ENCODE measurements at regions not wholly inside any gene's neighbourhood (a gene's known extent, or its start where the extent isn't known, plus 50 kb on each side); places are given as distances from the start of the nearest gene placed in this dataset.

DNA sequence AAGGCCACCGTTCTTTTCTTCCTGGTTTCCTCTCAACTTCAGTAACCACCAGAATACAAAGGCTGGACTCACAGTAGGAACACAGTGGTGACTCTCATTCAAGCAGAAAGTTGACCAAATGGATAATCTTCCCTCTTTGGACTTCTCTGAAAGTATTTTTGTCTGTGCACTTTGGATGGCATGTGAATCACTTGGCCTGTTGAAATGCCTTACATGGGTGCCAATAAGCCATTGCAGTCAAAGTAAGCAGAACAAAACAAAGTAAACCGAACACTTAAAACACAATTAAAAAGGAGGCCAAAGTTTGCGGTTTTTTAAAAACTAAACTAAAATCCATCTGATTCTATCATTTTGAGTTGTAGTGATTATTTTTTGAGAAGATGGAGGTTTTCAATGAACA is 370.1 kb upstream of the DDHD1 start:
- Histone ChIP-seq H3K9me3 (no peaks in the 10 kb centered on the region), H3K27ac (no peak overlapping the region), H3K4me1 (ENCODE audit: control insufficient read depth in 1 of 2, low read depth in 2 of 2) (no peaks in the 10 kb centered on the region), H3K36me3 (no peaks in the 10 kb centered on the region), H3K4me3 (no peak overlapping the region), H3K27me3 (replicated peaks; ENCODE audit: insufficient read depth) (no peaks in the 10 kb centered on the region)
- TF ChIP-seq, protein P1, sequence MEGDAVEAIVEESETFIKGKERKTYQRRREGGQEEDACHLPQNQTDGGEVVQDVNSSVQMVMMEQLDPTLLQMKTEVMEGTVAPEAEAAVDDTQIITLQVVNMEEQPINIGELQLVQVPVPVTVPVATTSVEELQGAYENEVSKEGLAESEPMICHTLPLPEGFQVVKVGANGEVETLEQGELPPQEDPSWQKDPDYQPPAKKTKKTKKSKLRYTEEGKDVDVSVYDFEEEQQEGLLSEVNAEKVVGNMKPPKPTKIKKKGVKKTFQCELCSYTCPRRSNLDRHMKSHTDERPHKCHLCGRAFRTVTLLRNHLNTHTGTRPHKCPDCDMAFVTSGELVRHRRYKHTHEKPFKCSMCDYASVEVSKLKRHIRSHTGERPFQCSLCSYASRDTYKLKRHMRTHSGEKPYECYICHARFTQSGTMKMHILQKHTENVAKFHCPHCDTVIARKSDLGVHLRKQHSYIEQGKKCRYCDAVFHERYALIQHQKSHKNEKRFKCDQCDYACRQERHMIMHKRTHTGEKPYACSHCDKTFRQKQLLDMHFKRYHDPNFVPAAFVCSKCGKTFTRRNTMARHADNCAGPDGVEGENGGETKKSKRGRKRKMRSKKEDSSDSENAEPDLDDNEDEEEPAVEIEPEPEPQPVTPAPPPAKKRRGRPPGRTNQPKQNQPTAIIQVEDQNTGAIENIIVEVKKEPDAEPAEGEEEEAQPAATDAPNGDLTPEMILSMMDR (IDR thresholded peaks at IDR 0.05) = no peak
- DNase-seq (ENCODE audit: low spot score) (no peak), ATAC-seq (ENCODE audit: insufficient number of reproducible peaks, low FRiP score, low read depth) (no peak)

DNA sequence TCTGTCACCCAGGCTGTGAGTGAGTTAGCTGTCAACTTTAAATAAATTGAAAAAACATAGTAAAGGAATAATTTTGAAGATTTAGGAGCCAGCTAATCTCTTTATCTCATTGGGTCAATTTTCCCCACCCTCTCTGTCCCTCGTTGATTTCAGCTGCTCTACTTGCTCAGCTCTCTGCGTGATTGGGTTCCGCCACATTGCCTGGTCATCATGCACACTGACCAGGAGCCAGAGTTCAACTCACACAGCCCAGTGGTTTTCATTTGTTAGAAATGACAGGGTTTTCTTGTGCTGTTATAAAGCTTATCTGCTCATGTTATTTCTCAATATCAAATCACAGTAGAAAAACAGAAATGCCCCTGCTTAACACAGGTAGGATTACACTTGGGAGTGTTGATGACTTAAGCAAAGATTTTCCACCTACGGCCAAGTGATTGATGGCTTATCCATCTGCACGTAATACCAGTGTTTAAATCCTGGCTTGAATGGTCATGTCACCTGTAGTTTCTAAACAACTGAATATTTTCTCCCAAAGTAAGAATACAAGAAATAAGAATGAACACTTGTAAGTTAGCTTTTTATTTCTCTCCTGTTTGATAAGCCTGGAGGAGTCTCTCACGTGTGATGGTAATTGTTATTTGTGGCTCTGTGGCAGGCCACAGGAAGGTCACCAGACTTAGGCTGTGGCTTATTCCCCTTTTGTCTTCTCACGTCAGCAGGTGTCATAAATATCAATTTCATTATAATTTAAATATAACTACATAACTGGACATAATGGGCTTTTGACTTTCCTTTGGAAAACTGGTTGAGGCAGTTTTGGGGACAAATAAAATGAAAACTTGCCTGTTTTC is 367.2 kb upstream of the DDHD1 start:
- TF ChIP-seq, protein P1 (IDR thresholded peaks at IDR 0.05) = no peak

DNA sequence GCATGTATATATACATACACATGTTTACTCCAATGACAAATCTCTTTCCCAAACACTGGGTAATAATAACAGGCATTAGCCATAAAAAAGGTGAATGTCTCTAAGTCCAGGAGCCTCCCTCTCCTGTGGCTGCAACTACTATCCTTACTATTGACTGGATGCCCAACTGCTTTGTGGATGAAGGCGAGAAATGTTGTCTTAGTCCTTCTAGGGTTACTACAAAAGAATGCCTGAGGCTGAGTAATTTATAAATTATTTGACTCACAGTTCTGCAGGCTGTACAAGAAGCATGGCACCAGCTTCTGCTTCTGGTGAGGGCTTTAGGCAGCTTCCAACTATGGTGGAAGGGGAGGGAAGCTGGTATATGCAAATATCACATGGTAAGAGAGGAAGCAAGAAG is 366.0 kb upstream of the DDHD1 start:
- TF ChIP-seq, protein P1 (IDR thresholded peaks at IDR 0.05) = no peak

More for the DNA sequence above, 367.2 kb upstream of the DDHD1 start:
- no peak overlapping the region for H3K4me3 ChIP-seq
- no peak overlapping the region for H3K27ac ChIP-seq
- no peaks in the 10 kb centered on the region for H3K4me1 ChIP-seq (ENCODE audit: control insufficient read depth in 1 of 2, low read depth in 2 of 2)
- DNase-seq (ENCODE audit: low spot score) (no peak), ATAC-seq (ENCODE audit: insufficient number of reproducible peaks, low FRiP score, low read depth) (no peak)
- no peaks in the 10 kb centered on the region for H3K27me3 ChIP-seq (replicated peaks; ENCODE audit: insufficient read depth)
- no peaks in the 10 kb centered on the region for H3K36me3 ChIP-seq
- H3K9me3 ChIP-seq = no peaks in the 10 kb centered on the region

DNA sequence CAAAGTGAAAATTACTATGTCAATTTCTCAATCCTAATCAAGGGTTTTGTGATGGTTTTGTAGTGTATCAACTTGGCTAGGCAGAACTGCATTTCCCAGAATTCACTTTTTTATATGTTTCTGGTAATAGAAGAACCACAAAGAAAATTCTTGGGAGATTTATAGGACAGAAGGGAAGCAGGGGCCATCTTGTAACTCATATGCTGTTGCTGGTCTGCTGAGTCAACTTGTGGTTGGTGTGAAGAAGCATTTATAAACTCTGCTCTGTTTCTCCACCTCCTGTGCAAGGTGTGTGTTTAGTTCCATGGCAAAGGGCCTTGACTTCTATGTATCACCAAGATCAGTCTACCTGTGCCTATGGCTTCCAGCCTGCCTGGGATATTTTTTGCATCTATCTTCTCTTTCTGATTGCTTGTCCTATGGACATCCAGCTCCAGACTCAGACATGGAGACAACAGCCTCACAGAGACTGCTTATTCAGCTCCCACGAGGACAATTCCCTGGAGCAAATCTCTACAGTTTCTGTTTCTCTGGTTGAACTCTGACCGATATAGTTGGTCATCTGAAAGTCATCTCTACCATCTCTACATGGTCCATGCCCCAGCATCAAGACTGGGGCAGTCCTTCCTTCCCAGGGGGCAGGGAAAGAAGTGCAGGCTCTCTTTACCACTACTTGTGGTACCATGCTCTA is 364.3 kb upstream of the DDHD1 start:
- TF ChIP-seq, protein P1 (IDR thresholded peaks at IDR 0.05) = no peak
- Histone ChIP-seq H3K4me3 (no peak overlapping the region), H3K27ac (no peak overlapping the region), H3K27me3 (replicated peaks; ENCODE audit: insufficient read depth) (no peaks in the 10 kb centered on the region), H3K36me3 (no peaks in the 10 kb centered on the region), H3K4me1 (ENCODE audit: control insufficient read depth in 1 of 2, low read depth in 2 of 2) (no peaks in the 10 kb centered on the region), H3K9me3 (no peaks in the 10 kb centered on the region)
- no peak for DNase-seq (ENCODE audit: low spot score)
- ATAC-seq (ENCODE audit: insufficient number of reproducible peaks, low FRiP score, low read depth) = no peak

More for the DNA sequence above, 366.0 kb upstream of the DDHD1 start:
- no peak overlapping the region for H3K4me3 ChIP-seq
- no peak overlapping the region for H3K27ac ChIP-seq
- ATAC-seq (ENCODE audit: insufficient number of reproducible peaks, low FRiP score, low read depth) (no peak), DNase-seq (ENCODE audit: low spot score) (no peak)
- no peaks in the 10 kb centered on the region for H3K4me1 ChIP-seq (ENCODE audit: control insufficient read depth in 1 of 2, low read depth in 2 of 2)
- no peaks in the 10 kb centered on the region for H3K9me3 ChIP-seq
- H3K36me3 ChIP-seq = no peaks in the 10 kb centered on the region
- no peaks in the 10 kb centered on the region for H3K27me3 ChIP-seq (replicated peaks; ENCODE audit: insufficient read depth)

DNA sequence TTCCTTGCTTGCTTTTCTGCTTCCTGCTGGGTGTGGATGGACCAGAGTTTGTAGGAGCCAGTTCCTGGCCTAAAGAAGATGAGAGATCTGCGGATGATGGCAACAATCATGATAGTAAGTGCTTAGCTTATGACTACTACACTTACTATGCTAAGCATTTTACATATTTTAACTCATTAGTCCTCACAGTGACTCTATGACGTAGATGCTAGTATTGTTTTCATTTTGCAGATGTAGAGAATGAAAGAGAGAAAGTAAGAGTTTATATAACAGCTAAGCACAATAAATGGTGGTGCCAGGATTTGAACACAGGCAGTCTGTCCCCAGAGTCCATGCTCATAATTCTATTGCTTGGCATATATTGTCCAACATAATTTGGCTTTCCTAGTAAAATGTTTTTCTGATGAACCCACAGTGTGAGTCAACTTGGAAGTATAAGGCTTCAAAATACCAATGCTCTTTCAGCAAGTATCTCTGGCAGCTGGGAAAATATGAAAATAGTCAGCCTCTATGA is 363.2 kb upstream of the DDHD1 start:
- Histone ChIP-seq H3K27me3 (replicated peaks; ENCODE audit: insufficient read depth) (no peaks in the 10 kb centered on the region), H3K27ac (no peak overlapping the region), H3K36me3 (no peaks in the 10 kb centered on the region), H3K4me3 (no peak overlapping the region), H3K4me1 (ENCODE audit: control insufficient read depth in 1 of 2, low read depth in 2 of 2) (no peaks in the 10 kb centered on the region), H3K9me3 (no peaks in the 10 kb centered on the region)
- TF ChIP-seq, protein P1 (IDR thresholded peaks at IDR 0.05) = no peak
- ATAC-seq (ENCODE audit: insufficient number of reproducible peaks, low FRiP score, low read depth) (no peak), DNase-seq (ENCODE audit: low spot score) (no peak)
